Keratinocyte (primary cell): ENCODE measurements at regions not wholly inside any gene's neighbourhood (a gene's known extent, or its start where the extent isn't known, plus 50 kb on each side); places are given as distances from the start of the nearest gene placed in this dataset.

Source experiments
- DNase-seq: peaks from one replicate; pipeline ENCODE4 v3.0.0-alpha.2; 2011; ENCODE audit warnings: low read depth, missing footprints, low spot score
- FAIRE-seq: peaks from 2 replicates; lab custom pipeline; 2011; peaks lifted over from hg19 to GRCh38; lab: Jason Lieb, UNC
- H2AFZ ChIP-seq: 2 replicates; pipeline ENCODE4 v1.6.0; 2012; ENCODE audit warnings: low read length, control low read depth, inconsistent platforms; ENCODE audit not compliant: control insufficient read depth
- H3K27ac ChIP-seq: 2 replicates; pipeline ENCODE4 v1.5.1; 2011; ENCODE audit warnings: low read length; ENCODE audit not compliant: control insufficient read depth, insufficient read depth
- H3K27me3 ChIP-seq: 3 replicates; pipeline ENCODE4 v1.6.0; 2011; ENCODE audit warnings: low read length; ENCODE audit not compliant: control insufficient read depth, insufficient read depth; ENCODE audit errors: extremely low read depth
- H3K36me3 ChIP-seq, 2 experiments: 2 replicates in 1 of 2; 3 replicates in 1 of 2; pipeline ENCODE4 v1.5.1; 2011; ENCODE audit warnings: low read length in 2 of 2, mild to moderate bottlenecking in 1 of 2; ENCODE audit not compliant: control insufficient read depth in 2 of 2, insufficient read depth in 2 of 2; ENCODE audit errors: extremely low read depth in 1 of 2
- H3K4me1 ChIP-seq: 3 replicates; pipeline ENCODE4 v1.5.1; 2011; ENCODE audit warnings: low read length; ENCODE audit not compliant: control insufficient read depth, insufficient read depth; ENCODE audit errors: extremely low read depth
- H3K4me2 ChIP-seq: 3 replicates; pipeline ENCODE4 v1.6.0; 2011; ENCODE audit warnings: low read depth, low read length; ENCODE audit not compliant: control insufficient read depth, insufficient read depth; ENCODE audit errors: extremely low read depth
- H3K4me3 ChIP-seq, 3 experiments: fragments of 200-600 bp in 1 of 3; sonication (generic) in 1 of 3; 2 replicates in 2 of 3; 3 replicates in 1 of 3; pipeline ENCODE4 v1.5.1; 2011 to 2016; ENCODE audit warnings: low read length in 3 of 3, mild to moderate bottlenecking in 3 of 3, control low read depth in 2 of 3, inconsistent platforms in 1 of 3, low read depth in 1 of 3, mixed read lengths in 1 of 3, mixed run types in 1 of 3, moderate library complexity in 1 of 3; ENCODE audit not compliant: control insufficient read depth in 2 of 3, insufficient read depth in 2 of 3; ENCODE audit errors: extremely low read depth in 1 of 3
- H3K79me2 ChIP-seq: 2 replicates; pipeline ENCODE4 v1.6.0; 2012; ENCODE audit warnings: low read length; ENCODE audit not compliant: control insufficient read depth, insufficient read depth
- H3K9ac ChIP-seq: 3 replicates; pipeline ENCODE4 v1.6.0; 2011; ENCODE audit warnings: low read length; ENCODE audit not compliant: control insufficient read depth, insufficient read depth; ENCODE audit errors: extremely low read depth
- H3K9me1 ChIP-seq: 3 replicates; pipeline ENCODE4 v1.6.0; 2011; ENCODE audit warnings: low read length; ENCODE audit not compliant: control insufficient read depth, insufficient read depth; ENCODE audit errors: extremely low read depth
- H3K9me3 ChIP-seq: 2 replicates; pipeline ENCODE4 v1.5.1; 2012; ENCODE audit warnings: low read depth, low read length; ENCODE audit not compliant: control insufficient read depth
- H4K20me1 ChIP-seq: 3 replicates; pipeline ENCODE4 v1.6.0; 2011; ENCODE audit warnings: low read length; ENCODE audit not compliant: control insufficient read depth, insufficient read depth; ENCODE audit errors: extremely low read depth
- EZH2 ChIP-seq: IDR thresholded peaks from one replicate; pipeline ENCODE4 v1.6.1; 2012; ENCODE audit warnings: inconsistent platforms, mild to moderate bottlenecking, low read length, moderate library complexity
- dilution Hi-C: fragments of 300-500 bp; cut with MboI; formaldehyde crosslinking; loops from one replicate; pipeline ENCODE4 v1.7.0; 2020; ENCODE audit warnings: low sequenced_read_pairs; ENCODE audit not compliant: extremely low pct_ligation_motif_present
- TF ChIP-seq, protein P1 (sequence below), 3 experiments: IDR thresholded peaks in 1 of 3; conservative IDR thresholded peaks in 1 of 3; optimal IDR thresholded peaks in 1 of 3; 2 replicates in 2 of 3; 3 replicates in 1 of 3; pipeline versions ENCODE3 to v1.5.1; 2011; ENCODE audit warnings: low read length in 3 of 3, mild to moderate bottlenecking in 3 of 3, moderate library complexity in 2 of 3, control low read depth in 1 of 3, inconsistent platforms in 1 of 3; ENCODE audit not compliant: insufficient read depth in 2 of 3; ENCODE audit errors: extremely low read depth in 1 of 3

DNA sequence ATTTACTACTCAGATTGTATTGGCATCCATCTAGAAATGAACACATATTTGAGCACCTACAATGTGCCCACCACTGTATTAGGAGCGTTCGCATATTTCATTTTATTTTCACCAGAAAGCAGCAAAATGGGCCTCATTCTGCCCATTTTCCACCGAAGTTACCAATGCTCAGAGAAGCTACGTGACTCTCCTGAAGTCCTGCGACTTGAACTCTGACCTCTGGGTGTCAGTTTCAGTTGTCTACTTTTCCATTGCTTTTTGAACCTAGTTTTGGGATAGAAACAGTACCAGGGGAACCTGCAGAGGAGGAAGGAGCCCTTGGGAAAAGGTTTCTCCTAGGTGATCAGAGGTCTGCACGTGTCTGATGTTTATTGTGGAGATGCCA lies 139.1 kb upstream of the SDK2 start:
- dilution Hi-C loops: no loop called here
- Histone ChIP-seq H3K9me1 (no peaks in the 10 kb centered on the region), H2AFZ (no peak overlapping the region), H3K27ac (no peak overlapping the region), H3K4me1 (no peaks in the 10 kb centered on the region), H3K36me3 (no peaks in the 10 kb centered on the region), H3K9me3 (no peaks in the 10 kb centered on the region), H3K4me3 (no peak overlapping the region), H3K27me3 (peaks cover 17% of the 10 kb centered on the region), H3K79me2 (no peaks in the 10 kb centered on the region), H3K4me2 (no peak overlapping the region), H4K20me1 (no peaks in the 10 kb centered on the region), H3K9ac (no peak overlapping the region)
- no peak for DNase-seq
- FAIRE-seq: no peak
- TF ChIP-seq EZH2: no peak
- TF ChIP-seq, protein P1, sequence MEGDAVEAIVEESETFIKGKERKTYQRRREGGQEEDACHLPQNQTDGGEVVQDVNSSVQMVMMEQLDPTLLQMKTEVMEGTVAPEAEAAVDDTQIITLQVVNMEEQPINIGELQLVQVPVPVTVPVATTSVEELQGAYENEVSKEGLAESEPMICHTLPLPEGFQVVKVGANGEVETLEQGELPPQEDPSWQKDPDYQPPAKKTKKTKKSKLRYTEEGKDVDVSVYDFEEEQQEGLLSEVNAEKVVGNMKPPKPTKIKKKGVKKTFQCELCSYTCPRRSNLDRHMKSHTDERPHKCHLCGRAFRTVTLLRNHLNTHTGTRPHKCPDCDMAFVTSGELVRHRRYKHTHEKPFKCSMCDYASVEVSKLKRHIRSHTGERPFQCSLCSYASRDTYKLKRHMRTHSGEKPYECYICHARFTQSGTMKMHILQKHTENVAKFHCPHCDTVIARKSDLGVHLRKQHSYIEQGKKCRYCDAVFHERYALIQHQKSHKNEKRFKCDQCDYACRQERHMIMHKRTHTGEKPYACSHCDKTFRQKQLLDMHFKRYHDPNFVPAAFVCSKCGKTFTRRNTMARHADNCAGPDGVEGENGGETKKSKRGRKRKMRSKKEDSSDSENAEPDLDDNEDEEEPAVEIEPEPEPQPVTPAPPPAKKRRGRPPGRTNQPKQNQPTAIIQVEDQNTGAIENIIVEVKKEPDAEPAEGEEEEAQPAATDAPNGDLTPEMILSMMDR (optimal IDR thresholded peaks at IDR 0.05 in 1 of 3, IDR thresholded peaks at IDR 0.05 in 1 of 3, conservative IDR thresholded peaks at IDR 0.05 in 1 of 3; ENCODE audit: extremely low read depth in 1 of 3, insufficient read depth in 2 of 3, low read length in 3 of 3): no peak

DNA sequence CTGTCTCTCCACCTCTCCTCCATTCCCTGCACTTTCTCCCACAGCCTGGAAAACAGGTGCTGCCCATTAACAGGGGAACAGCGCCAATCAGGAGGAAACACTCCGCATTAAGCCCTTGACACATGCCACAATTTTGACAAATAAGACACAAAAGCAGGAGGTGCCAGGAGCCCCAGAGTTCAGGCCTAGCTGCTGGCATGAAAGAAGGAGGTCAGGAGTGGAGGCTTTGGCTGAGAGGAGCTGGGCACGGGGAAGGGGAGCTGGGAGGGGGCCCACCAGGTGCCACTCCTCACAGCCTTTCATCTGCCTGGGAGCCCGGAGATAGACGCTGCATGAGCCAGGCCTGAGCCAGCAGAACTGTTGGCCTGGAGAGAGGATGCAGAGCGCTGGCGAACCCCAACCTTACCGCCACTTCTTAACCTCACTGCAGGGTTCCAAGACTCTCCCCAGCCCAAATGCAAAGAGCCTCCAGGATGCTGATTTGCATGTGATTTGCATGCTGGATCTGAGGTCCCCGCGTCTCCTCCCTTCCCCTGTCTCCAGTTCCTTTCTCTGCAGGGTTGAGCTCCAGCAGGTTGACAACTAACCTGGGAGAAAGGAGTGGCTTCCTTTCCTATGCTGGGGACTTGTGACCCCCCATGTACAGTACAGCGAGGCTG lies 139.8 kb upstream of the SDK2 start:
- Histone ChIP-seq H3K9me1 (no peaks in the 10 kb centered on the region), H3K27ac (no peak overlapping the region), H3K27me3 (peaks cover 17% of the 10 kb centered on the region), H3K4me2 (no peak overlapping the region), H3K36me3 (no peaks in the 10 kb centered on the region), H4K20me1 (no peaks in the 10 kb centered on the region), H3K79me2 (no peaks in the 10 kb centered on the region), H3K4me1 (no peaks in the 10 kb centered on the region), H3K9me3 (no peaks in the 10 kb centered on the region), H3K9ac (no peak overlapping the region), H2AFZ (no peak overlapping the region), H3K4me3 (no peak overlapping the region)
- TF ChIP-seq EZH2: no peak
- TF ChIP-seq, protein P1 (optimal IDR thresholded peaks at IDR 0.05 in 1 of 3, IDR thresholded peaks at IDR 0.05 in 1 of 3, conservative IDR thresholded peaks at IDR 0.05 in 1 of 3; ENCODE audit: extremely low read depth in 1 of 3, insufficient read depth in 2 of 3, low read length in 3 of 3): no peak
- FAIRE-seq: no peak
- dilution Hi-C loops: no loop called here
- no peak for DNase-seq
